ENCODE measurements at regions not wholly inside any gene's neighbourhood (a gene's known extent, or its start where the extent isn't known, plus 50 kb on each side); places are given as distances from the start of the nearest gene placed in this dataset.
"Not testable (repeated sequence)": the region's sequence is repeated elsewhere in the genome, so short reads cannot be mapped to it uniquely, and the experiment has no call there.

DNA sequence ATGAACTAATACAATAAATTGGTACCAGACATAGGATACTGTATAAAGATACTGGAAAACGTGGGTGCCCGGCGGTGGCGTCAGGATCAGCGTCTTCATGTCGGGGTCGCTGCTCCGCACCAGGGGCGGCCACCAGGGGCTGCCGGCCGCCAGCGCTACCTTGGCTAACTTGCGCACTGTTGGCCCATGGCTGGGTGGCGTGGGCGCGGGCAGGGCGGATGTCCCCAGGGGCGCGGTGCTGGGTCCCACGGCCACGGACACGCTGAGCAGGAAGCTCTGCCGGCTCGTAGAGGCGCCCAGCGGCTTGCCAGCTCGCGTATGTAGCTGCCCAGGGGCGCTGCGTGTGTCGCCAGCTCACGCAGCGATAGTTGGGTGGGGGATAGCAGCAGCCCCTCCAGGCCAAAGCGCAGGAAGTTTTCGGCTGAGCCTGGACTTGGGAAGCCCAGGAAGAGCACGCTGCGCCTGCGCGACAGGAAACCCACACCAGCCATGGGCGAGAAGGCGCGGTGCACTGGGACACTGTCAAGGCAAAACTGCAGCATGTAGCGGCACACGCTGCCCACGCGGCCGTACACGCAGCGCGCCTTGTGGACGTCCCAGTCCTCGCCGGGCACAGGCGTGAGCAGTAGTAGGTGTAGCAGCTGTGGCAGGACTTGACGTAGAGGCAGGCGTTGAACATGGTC is 299.9 kb downstream of the CCDC74A start:
- Histone ChIP-seq H3K4me1 (no peaks in the 10 kb centered on the region), H3K9me3 (no peaks in the 10 kb centered on the region), H3K4me3 (no peak overlapping the region), H3K36me3 (no peaks in the 10 kb centered on the region), H3K27me3 (no peaks in the 10 kb centered on the region), H3K27ac (no peak overlapping the region)
- DNase-seq (peak; percentile 56), ATAC-seq (peak; percentile 5)
- intact Hi-C loops (cut with DNase I), result no loop called here
- TF ChIP-seq, protein P1, sequence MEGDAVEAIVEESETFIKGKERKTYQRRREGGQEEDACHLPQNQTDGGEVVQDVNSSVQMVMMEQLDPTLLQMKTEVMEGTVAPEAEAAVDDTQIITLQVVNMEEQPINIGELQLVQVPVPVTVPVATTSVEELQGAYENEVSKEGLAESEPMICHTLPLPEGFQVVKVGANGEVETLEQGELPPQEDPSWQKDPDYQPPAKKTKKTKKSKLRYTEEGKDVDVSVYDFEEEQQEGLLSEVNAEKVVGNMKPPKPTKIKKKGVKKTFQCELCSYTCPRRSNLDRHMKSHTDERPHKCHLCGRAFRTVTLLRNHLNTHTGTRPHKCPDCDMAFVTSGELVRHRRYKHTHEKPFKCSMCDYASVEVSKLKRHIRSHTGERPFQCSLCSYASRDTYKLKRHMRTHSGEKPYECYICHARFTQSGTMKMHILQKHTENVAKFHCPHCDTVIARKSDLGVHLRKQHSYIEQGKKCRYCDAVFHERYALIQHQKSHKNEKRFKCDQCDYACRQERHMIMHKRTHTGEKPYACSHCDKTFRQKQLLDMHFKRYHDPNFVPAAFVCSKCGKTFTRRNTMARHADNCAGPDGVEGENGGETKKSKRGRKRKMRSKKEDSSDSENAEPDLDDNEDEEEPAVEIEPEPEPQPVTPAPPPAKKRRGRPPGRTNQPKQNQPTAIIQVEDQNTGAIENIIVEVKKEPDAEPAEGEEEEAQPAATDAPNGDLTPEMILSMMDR (IDR thresholded peaks at IDR 0.05), result no peak

DNA sequence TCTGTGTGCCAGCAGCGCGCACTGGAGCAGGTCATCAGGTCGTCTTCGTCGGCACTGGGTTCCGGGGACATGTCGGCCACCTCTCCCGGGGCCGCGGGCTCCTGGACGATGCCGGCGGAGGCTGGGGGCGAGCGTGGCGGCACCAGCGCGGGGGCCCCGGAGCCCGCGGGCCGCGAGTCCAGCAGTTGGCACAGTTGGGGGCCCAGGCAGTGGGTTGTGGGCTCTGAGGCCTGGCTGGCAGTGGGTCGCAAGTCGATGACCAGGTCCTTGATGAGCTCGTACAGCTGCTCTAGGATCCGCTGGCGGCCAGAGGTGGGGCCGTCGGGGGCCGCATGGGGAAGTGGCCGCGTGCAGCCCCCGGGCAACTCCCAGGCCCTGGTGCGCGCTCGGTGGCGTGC is 300.5 kb downstream of the CCDC74A start:
- TF ChIP-seq, protein P1 (IDR thresholded peaks at IDR 0.05), result no peak
- intact Hi-C loops (cut with DNase I), result no loop called here
- DNase-seq (peak; percentile 52), ATAC-seq (no peak)
- Histone ChIP-seq H3K4me1 (no peaks in the 10 kb centered on the region), H3K36me3 (no peaks in the 10 kb centered on the region), H3K27ac (no peak overlapping the region), H3K4me3 (no peak overlapping the region), H3K9me3 (no peaks in the 10 kb centered on the region), H3K27me3 (no peaks in the 10 kb centered on the region)

DNA sequence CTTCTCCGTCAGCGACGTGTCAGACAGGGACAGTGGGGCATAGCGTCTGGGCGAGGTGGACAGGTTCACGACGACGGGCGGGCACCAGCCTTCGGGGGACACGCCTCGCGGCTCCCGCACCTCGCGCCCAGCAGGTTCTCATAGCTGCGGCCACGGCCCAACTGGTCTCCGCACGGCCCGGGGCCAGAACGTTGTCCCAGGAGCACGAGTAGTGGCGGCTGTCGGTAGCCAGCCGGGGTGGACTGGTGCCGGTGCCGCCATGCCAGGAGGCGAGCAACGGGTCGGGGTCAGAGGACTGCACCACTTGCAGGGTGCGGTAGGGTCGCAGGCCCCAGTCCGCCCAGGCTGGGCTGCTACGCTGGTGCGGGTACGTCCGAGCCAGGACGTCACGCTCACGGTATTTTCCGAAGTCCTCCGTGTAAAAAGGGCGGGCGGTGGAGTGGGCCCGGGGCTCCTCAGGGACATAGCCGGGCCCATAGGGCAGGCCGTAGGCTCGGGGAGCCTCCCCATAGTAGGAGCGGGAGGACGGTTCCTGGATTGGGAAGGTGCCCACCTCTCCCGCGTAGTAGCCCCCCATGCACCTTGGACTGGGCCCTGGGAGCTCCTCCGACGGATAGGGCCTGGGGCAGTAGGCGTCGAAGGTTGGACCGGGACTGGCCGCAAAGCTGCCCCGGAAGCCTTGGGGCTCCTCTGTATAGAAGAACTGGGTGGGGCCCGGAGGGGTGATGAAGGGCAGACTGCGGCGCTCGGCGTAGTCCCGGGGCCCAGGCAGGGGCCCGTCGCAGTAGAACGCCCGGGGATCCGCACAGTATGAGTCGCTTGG is 301.2 kb downstream of the CCDC74A start:
- intact Hi-C loops (cut with DNase I); H3K9me3 ChIP-seq; H3K27me3 ChIP-seq; H3K36me3 ChIP-seq; H3K27ac ChIP-seq; H3K4me1 ChIP-seq; H3K4me3 ChIP-seq; ATAC-seq: not testable (repeated sequence)
- peak; percentile 52 for DNase-seq

DNA sequence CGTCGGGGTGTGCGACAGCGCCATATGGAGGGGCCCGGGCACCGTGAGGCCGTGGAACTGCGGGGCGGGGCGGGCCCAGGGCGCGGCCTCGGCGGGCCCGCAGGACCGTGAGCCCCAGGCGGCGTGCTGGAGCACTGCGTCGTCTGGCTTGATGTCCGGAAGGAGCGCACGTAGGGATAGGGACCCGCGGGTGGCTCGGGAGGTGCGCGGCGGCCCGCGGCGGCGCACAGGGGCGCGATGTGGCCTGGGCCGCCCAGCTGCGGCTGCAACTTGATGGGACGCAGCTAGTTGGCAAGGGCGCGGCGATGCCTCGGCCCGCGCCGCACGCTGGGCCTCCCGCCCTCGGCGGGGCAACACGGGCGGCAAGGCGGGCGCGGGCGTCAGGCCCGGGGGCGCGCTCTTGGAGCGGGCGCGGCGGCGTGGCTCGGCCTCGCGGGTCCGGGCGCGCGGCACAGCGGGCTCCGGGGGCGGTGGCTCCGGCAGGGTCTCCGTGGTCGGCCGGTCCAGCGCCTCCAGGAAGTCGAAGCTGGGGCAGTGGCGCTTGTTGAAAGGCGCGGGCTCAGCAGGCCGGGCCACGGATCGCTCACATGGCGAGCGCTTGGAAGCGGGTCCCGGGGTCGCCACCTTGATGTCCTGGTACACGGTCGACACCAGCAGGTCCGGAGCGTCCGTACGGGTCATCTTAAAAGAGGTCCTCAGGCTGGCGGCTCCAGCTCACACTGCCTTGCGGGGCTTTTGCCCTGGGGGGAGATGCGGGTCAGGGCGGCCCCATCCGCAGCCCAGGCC is 302.0 kb downstream of the CCDC74A start:
- ATAC-seq; H3K27ac ChIP-seq; H3K4me1 ChIP-seq; H3K9me3 ChIP-seq; H3K4me3 ChIP-seq; H3K36me3 ChIP-seq; H3K27me3 ChIP-seq; intact Hi-C loops (cut with DNase I): not testable (repeated sequence)
- peak; percentile 41 for DNase-seq

DNA sequence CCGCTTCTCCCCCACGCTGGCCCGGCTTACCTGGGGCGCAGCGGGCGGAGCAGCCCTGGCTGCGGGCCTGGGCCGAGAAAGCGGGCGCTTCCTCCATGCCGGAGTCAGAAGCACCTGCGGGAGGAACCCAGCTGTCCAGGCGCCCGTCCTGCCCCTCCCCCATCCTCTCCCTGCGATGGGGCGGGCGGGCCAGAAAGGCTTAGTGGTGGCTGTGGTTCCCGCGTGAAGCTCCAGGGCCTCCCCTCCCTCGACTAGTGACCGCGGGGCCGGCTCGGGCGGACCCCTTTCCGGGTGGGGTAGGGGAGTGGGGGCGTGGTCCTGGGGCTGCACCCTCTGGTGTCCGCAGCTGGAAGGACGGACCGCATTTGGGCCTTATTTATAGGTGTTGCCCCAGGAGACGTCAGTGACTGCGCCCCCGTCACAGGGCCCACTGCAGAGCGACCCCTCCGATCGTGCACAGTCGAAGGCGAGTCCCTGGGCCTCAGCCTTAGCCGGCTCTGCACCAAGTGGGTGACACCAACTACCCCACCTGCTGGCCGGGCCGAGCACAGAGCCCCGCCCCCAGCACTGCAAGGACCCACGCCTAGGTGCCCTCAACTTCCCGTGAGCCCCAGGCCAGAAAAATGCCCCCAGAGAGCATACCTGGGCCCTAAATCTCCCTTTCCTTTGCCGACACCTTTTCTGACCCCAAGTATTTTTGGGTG is 302.7 kb downstream of the CCDC74A start:
- DNase-seq, result peak; percentile 61

DNA sequence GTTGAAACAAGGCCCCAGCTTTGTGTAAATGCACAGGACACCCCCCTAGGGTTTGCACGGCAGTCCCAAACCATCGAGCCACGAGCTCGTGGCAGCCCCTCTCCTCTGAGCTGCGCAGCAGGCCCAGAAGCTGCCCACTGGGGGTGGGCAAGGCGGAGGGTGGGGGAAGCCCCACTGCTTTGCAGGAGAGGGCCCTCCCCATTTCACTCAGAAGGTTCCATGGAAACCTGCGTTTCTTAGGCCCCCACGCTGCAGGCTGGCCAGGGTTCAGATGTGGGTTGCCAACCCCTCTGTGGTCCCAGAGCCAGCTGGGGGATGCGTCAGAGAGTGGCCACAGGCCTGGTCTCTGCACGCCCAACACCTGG is 303.2 kb downstream of the CCDC74A start:
- ATAC-seq; H3K27ac ChIP-seq; H3K4me3 ChIP-seq; H3K27me3 ChIP-seq; H3K4me1 ChIP-seq; intact Hi-C loops (cut with DNase I); H3K9me3 ChIP-seq; H3K36me3 ChIP-seq: not testable (repeated sequence)
- DNase-seq, result peak; percentile 51

More for the DNA sequence above, 302.7 kb downstream of the CCDC74A start:
- H3K36me3 ChIP-seq; H3K4me3 ChIP-seq; H3K27me3 ChIP-seq; H3K9me3 ChIP-seq; H3K27ac ChIP-seq; H3K4me1 ChIP-seq; ATAC-seq; intact Hi-C loops (cut with DNase I): not testable (repeated sequence)

DNA sequence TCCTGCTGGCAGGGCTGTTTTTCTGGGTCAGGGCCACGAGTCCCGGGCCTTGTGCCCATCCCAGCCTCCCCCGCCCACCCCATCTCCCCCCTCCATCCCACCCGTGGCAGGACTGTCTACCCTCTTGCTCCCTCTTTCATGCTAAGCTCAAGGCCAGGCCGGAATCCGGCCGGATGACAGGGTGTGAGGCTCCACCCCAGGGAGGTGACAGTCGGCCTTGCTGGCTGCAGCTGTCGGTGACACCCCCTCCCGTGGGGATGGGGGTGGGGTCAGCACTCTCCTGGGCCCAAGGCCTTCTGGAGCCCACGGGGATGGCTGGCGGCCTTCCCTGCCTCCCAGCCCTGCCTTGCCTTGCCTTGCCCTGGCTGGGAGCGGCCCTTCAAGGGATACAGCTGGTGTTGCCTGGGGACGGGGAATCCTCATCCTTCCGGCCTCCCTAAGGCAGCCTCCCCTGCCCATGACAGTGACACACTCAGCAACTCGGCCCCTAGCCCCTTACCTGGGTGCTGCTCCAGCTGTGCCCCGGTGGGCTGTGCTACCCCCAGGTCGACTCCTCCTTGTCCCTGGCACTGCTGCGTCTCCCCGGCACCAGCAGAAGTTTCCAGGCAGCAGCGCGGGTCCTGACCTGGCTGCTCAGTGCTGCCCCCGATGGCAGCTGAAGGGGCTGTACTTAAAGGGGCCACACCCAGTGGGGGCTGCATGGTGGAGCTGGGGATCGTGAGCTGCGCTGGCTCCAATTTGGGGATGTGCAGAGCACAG is 303.9 kb downstream of the CCDC74A start:
- ATAC-seq; H3K4me3 ChIP-seq; H3K9me3 ChIP-seq; H3K27ac ChIP-seq; H3K27me3 ChIP-seq; H3K4me1 ChIP-seq; H3K36me3 ChIP-seq; intact Hi-C loops (cut with DNase I): not testable (repeated sequence)
- peak; percentile 10 for DNase-seq

DNA sequence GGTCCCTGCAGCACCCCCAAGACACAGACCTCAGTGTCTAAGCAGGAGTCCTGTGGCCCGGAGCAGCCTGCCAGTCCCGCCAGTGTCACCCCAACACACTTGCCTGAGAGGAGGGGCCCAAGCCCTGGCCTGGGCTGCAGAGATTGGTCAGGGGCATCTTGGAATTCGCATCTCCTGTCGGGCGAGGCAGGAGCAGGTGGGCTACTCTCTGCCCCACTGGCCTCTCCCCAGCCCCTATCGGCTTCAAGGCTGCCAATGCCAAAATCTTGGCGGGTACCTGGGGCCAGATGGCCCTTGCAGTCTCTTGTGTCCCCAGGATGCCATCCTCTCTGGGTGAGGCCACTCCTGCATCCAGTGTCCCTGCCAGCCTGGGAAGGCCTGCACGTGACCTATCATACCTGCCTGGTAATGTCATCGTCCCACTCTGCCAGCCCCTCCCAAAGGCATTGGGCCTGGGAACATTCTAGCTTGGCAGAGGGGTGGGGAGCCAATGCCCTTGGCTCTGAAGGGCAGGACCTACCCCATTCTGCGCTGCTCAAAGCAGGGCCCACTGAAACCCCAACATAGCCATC is 304.6 kb downstream of the CCDC74A start:
- ATAC-seq; H3K4me3 ChIP-seq; H3K36me3 ChIP-seq; H3K27ac ChIP-seq; H3K27me3 ChIP-seq; intact Hi-C loops (cut with DNase I); H3K4me1 ChIP-seq; H3K9me3 ChIP-seq: not testable (repeated sequence)
- peak; percentile 56 for DNase-seq

DNA sequence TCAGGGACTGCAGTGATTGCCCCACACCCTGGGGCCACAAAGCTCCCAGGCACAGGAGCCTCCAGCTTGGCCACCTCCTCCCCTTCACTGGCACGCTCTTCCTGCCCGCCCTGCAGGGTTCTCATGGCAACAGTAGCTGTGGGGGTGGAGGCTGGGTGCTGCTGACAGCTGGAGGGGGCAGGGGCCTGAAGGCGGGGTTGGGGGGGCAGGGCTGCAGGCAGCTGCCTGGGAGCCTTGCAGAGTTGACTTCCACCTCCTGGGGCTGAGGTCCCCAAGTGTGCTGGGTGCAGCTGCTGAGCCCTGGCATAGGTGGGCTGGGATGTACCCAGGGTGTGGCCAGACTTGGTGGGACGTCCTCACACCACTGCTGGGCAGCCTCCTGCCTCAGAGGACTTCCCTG is 305.2 kb downstream of the CCDC74A start:
- intact Hi-C loops (cut with DNase I); H3K4me1 ChIP-seq: not testable (repeated sequence)

DNA sequence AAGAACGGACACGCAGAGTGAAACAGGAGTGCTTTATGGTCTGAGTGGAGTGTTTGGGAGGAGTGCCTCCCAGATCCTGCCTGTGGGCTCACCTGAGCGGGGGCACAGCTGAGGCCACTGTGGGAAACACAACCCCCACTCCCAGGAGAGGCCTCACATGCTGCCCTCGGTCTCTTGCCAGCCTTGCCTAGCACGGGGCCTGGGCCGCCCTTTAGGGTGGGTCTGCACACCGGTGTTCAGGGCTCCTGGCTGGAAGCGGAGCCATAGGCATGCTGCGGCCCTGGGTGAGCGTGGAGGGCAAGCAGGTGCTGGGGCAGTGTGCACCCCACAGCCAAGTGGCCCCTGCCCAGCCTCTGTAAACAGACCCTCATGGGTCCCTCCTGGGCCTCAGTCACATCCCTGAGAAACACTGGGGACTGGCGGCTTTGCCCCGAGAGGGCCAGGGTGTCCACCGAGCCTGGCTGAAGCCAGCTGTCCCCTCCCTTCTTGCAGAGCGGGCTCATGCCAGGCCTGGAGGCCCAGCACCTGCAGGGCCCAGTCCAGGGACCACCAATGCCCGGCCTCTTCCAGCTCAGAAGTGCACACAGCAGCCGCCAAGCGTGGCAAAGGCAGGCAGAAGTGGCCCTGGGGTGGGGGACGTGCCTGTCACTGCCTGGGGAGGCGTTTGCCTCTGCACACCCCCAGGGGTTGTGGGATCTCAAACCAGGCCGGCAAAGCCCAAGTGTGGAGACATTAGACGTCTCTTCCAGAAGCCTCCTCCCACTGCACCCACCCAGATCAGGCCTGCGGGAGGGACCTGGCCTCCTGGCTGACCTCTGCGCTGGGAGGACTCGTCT is 305.9 kb downstream of the CCDC74A start:
- H3K4me1 ChIP-seq; H3K27me3 ChIP-seq; H3K9me3 ChIP-seq; ATAC-seq; H3K4me3 ChIP-seq; H3K36me3 ChIP-seq; intact Hi-C loops (cut with DNase I); H3K27ac ChIP-seq: not testable (repeated sequence)
- DNase-seq, result peak; percentile 57

More for the DNA sequence above, 305.2 kb downstream of the CCDC74A start:
- H3K27me3 ChIP-seq, H3K27ac ChIP-seq, H3K36me3 ChIP-seq, H3K4me3 ChIP-seq, H3K9me3 ChIP-seq, ATAC-seq: not testable (repeated sequence)
- peak; percentile 42 for DNase-seq
